PC-3 (cell line): ENCODE measurements at regions not wholly inside any gene's neighbourhood (a gene's known extent, or its start where the extent isn't known, plus 50 kb on each side); places are given as distances from the start of the nearest gene placed in this dataset.

Experiments used
- ATAC-seq: fragments of 200-7000 bp; cut with Tn5 transposase; 2 replicates; pipeline ENCODE4 v1.9.1; 2020; ENCODE audit warnings: mild to moderate bottlenecking, moderate library complexity
- BruUV-seq: library from RNA; stranded (reverse); fragments of 400-500 nt; replicated peaks from 2 replicates; lab custom pipeline; 2021; lab: Mats Ljungman, UMichigan
- CTCF ChIA-PET: fragments of 300-600 bp; sonication (Branson Sonifier 250); formaldehyde crosslinking; loops from one replicate; lab custom pipeline; 2022; ENCODE audit warnings: antibody characterized with exemption; lab: Charles Lee
- POLR2A ChIA-PET: fragments of 300-600 bp; sonication (Branson Sonifier 250); formaldehyde crosslinking; loops from one replicate; lab custom pipeline; 2022; ENCODE audit warnings: antibody characterized with exemption; ENCODE audit not compliant: unreplicated experiment; lab: Charles Lee
- DNase-seq: peaks from one replicate; pipeline ENCODE4 v3.0.0-alpha.2; 2015
- H2AFZ ChIP-seq: fragments of 300-600 bp; sonication (generic); 2 replicates; pipeline ENCODE4 v1.6.0; 2016; ENCODE audit warnings: antibody characterized with exemption, low read length
- H3F3A ChIP-seq: fragments of 300-600 bp; sonication (generic); one replicate; pipeline ENCODE4 v1.6.0; 2017; ENCODE audit warnings: antibody characterized with exemption, low read length, control low read depth, mild to moderate bottlenecking; ENCODE audit not compliant: unreplicated experiment
- H3K27ac ChIP-seq: fragments of 300-600 bp; sonication (generic); 2 replicates; pipeline ENCODE4 v1.5.1; 2016; ENCODE audit warnings: mild to moderate bottlenecking, low read length
- H3K27me3 ChIP-seq: fragments of 300-600 bp; sonication (generic); 2 replicates; pipeline ENCODE4 v1.6.1; 2016; ENCODE audit warnings: low read length, mixed read lengths
- H3K36me3 ChIP-seq: fragments of 300-600 bp; sonication (generic); 2 replicates; pipeline ENCODE4 v1.6.1; 2016; ENCODE audit warnings: low read depth, mixed run types, low read length, mixed read lengths
- H3K4me1 ChIP-seq: fragments of 300-600 bp; sonication (generic); 2 replicates; pipeline ENCODE4 v1.5.1; 2016; ENCODE audit warnings: low read length; ENCODE audit not compliant: insufficient read depth
- H3K4me2 ChIP-seq: fragments of 300-600 bp; sonication (generic); 2 replicates; pipeline ENCODE4 v1.6.0; 2016; ENCODE audit warnings: low read length
- H3K4me3 ChIP-seq: fragments of 300-600 bp; sonication (generic); 2 replicates; pipeline ENCODE4 v1.5.1; 2016; ENCODE audit warnings: mild to moderate bottlenecking, low read length, mixed read lengths
- H3K79me2 ChIP-seq: fragments of 300-600 bp; sonication (generic); 2 replicates; pipeline ENCODE4 v1.6.1; 2017; ENCODE audit warnings: low read length, mixed read lengths
- H3K9ac ChIP-seq: fragments of 300-600 bp; sonication (generic); 2 replicates; pipeline ENCODE4 v1.6.0; 2016; ENCODE audit warnings: mild to moderate bottlenecking, low read length
- H3K9me2 ChIP-seq: fragments of 300-600 bp; sonication (generic); replicated peaks from 2 replicates; pipeline ENCODE4 v1.6.1; 2016; ENCODE audit warnings: mixed run types, low read length, mixed read lengths
- H3K9me3 ChIP-seq: fragments of 300-600 bp; sonication (generic); 2 replicates; pipeline ENCODE4 v1.6.1; 2016; ENCODE audit warnings: low read length, mixed read lengths
- H4K20me1 ChIP-seq: fragments of 300-600 bp; sonication (generic); 2 replicates; pipeline ENCODE4 v1.6.1; 2016; ENCODE audit warnings: low read length, mixed read lengths
- CTCF ChIP-seq: fragments of 300-600 bp; sonication (generic); conservative IDR thresholded peaks from 2 replicates; pipeline ENCODE4 v1.5.1; 2017; ENCODE audit warnings: antibody characterized with exemption, low read depth, mild to moderate bottlenecking, low read length
- EZH2 ChIP-seq: fragments of 300-600 bp; sonication (generic); IDR thresholded peaks from one replicate; pipeline ENCODE4 v1.6.1; 2017; ENCODE audit warnings: antibody characterized with exemption, mild to moderate bottlenecking, low read length; ENCODE audit not compliant: unreplicated experiment
- EZH2phosphoT487 ChIP-seq: fragments of 300-600 bp; sonication (generic); IDR thresholded peaks from 2 replicates; pipeline ENCODE4 v1.6.1; 2018; ENCODE audit warnings: mild to moderate bottlenecking, antibody characterized with exemption, low read length, borderline replicate concordance
- intact Hi-C: fragments of 100-400 bp; cut with micrococcal nuclease; formaldehyde crosslinking; loops from 2 replicates; pipeline ENCODE4 v1.9.0; 2023

GRCh38 chr13:34722922-34723321 lies 219.1 kb upstream of the NBEA start:
- Histone ChIP-seq H3K27ac (peak overlapping the region; percentile 57), H3K79me2 (no peaks in the 10 kb centered on the region), H3K4me2 (peak overlapping the region; percentile 33; the same call in 1 of the 2 replicates), H3K9me3 (no peaks in the 10 kb centered on the region), H3K9ac (no peak overlapping the region), H4K20me1 (no peaks in the 10 kb centered on the region), H3K9me2 (no peaks in the 10 kb centered on the region), H3K36me3 (no peaks in the 10 kb centered on the region), H3F3A (no peaks in the 10 kb centered on the region), H3K27me3 (no peaks in the 10 kb centered on the region), H3K4me1 (peaks cover 36% of the 10 kb centered on the region), H2AFZ (no peak overlapping the region), H3K4me3 (no peak overlapping the region)
- DNase-seq (no peak), ATAC-seq (no peak; the same call in 1 of the 2 replicates)
- TF ChIP-seq EZH2 (no peak), CTCF (no peak), EZH2phosphoT487 (no peak)
- POLR2A ChIA-PET: no interaction called here
- intact Hi-C loops: loop anchor here (1.0 to 5.0 kb wide), 6 partner anchors 104 to 434 kb away; partner anchors contain the start of gene NBEA
- no TSS peak for BruUV-seq
- CTCF ChIA-PET: interaction anchor here (0.7 kb wide), 1 partner anchor 270 kb away, joined by 3 read pairs; no protein-coding TSS in a partner anchor

- ChIA-PET CTCF (no interaction called here), POLR2A (no interaction called here)
- TF ChIP-seq EZH2: no peak
- TF ChIP-seq EZH2phosphoT487: no peak
- no peak for TF ChIP-seq CTCF
- no peaks in the 10 kb centered on the region for H3K9me3 ChIP-seq
- no peaks in the 10 kb centered on the region for H3F3A ChIP-seq
- no peaks in the 10 kb centered on the region for H3K79me2 ChIP-seq
- H3K27ac ChIP-seq: no peak overlapping the region
- ATAC-seq: no peak
- H4K20me1 ChIP-seq: no peaks in the 10 kb centered on the region
- BruUV-seq: no TSS peak
- no peaks in the 10 kb centered on the region for H3K4me1 ChIP-seq
- no peaks in the 10 kb centered on the region for H3K9me2 ChIP-seq
- intact Hi-C loops: no loop called here
- H3K36me3 ChIP-seq: no peaks in the 10 kb centered on the region
- H3K4me2 ChIP-seq: no peak overlapping the region
- H3K9ac ChIP-seq: no peak overlapping the region
- H2AFZ ChIP-seq: no peak overlapping the region
- H3K4me3 ChIP-seq: no peak overlapping the region
- H3K27me3 ChIP-seq: no peaks in the 10 kb centered on the region
- no peak for DNase-seq
Measured at GRCh38 chr13:34730961-34731360, 211.1 kb upstream of the NBEA start.

DNA sequence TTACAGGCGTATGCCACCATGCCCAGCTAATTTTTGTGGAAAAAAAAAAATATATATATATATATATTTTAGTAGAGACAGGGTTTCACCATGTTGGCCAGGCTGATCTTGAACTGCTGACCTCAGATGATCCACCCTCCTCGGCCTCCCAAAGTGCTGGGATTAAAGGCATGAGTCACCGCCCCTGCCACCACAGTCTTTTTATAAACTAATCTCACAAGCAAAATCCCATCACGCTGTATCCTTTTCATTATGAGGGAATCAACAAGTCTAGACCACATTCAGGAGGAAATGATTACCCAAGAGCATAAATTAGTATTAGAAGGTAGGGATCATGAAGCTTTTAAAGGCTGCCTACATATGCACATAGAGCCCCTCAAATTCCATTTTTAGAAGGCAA lies 210.6 kb upstream of the NBEA start:
- Histone ChIP-seq H3K4me1 (no peaks in the 10 kb centered on the region), H3K9me3 (no peaks in the 10 kb centered on the region), H3K4me2 (no peak overlapping the region), H3K36me3 (no peaks in the 10 kb centered on the region), H3F3A (no peaks in the 10 kb centered on the region), H3K9me2 (no peaks in the 10 kb centered on the region), H3K27ac (no peak overlapping the region), H3K9ac (no peak overlapping the region), H3K4me3 (no peak overlapping the region), H2AFZ (no peak overlapping the region), H3K27me3 (no peaks in the 10 kb centered on the region), H3K79me2 (no peaks in the 10 kb centered on the region), H4K20me1 (no peaks in the 10 kb centered on the region)
- ChIA-PET CTCF (no interaction called here), POLR2A (no interaction called here)
- intact Hi-C loops: no loop called here
- BruUV-seq: no TSS peak
- no peak for TF ChIP-seq CTCF
- no peak for TF ChIP-seq EZH2
- TF ChIP-seq EZH2phosphoT487: no peak
- no peak for DNase-seq
- ATAC-seq: no peak
